Renal pelvis (tissue), 1 donor: ENCODE measurements at regions not wholly inside any gene's neighbourhood (a gene's known extent, or its start where the extent isn't known, plus 50 kb on each side); places are given as distances from the start of the nearest gene placed in this dataset.

ENCODE experiments used
- DNase-seq: peaks from one replicate; pipeline ENCODE4 v3.0.0-alpha.2; 2013

GRCh38 chr12:98352218-98352811 lies 163.1 kb upstream of the TMPO start:
- DNase-seq: no peak

DNA sequence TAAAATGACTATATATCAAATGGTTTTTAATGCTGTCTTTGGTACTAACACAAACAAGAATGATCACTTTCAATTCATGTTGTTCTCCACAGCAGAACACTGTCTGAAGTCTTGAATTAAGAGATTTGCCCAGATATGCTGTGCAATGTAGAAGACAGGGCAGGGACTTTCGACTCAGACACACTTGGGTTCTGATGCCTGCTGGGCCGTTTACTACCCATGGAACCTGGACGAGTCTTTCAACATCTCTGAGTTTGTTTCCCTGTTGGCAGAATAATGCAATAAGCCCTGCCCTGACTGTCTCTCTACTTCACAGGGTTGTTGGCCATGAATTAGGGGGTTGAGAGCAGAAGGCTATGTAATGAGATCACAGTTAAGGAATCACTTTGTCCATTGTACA lies 162.6 kb upstream of the TMPO start:
- DNase-seq: no peak

DNA sequence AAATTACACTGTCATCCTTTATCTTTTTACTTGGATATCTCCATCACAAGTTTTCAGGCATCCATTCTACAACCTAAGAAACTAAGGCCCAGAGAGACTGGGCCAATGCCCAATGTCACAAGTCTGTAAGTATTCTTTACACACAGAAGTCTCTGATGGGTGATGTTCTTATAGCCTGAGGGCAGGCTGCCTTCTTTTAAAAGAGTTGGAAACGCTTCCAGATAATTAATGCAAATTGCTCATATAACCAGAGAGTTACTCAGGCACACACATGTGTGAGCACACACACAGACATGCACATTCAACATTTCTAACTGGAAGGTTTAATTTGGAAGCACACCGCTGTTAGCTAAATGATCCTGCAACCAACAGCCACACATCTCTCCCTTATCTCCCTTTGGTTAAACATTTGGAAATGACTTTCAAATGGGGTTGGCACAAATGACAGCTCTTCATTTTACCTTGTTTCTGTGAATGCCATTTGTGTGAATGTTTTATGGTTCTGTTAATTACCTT lies 160.8 kb upstream of the TMPO start:
- no peak for DNase-seq

DNA sequence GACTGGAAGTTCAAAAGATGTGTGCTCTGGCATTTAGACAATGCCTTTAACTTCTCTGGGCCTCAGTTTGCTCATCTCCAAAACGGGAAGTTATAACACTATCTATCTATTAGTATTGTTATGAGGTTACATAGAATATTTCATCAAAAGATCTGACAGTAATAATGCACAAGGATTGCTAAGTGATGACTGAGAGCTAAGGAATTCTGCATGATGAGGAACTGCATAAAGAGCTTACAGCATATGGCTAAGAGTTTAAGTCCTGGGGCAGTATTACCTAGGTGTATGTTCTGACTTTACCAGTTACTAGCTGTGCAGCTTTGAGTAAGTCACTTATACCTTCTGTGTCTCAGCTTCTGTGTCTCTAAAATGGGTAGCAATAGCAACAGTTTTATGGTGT lies 160.1 kb upstream of the TMPO start:
- no peak for DNase-seq

DNA sequence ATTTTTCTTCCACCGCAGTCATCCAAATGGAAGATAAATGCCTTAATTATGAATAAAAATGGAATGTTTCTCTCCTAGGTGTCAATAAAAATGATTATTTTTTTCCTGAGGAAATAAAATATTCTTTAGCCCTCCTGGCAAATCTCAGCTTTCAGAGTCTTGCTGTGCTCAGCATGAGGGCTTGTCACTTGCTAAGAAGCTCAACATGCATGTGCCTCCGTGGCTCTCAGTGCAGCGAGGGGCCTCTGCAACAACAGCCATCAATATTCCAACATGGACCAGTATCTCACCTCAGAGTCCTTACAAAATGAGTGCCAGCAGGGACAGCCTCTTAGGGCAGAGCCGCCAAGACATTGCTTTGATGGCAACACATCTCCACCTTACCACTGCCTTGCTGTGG lies 159.5 kb upstream of the TMPO start:
- DNase-seq: no peak

GRCh38 chr12:98358144-98358543 lies 157.2 kb upstream of the TMPO start:
- no peak for DNase-seq

GRCh38 chr12:98359856-98360255 lies 155.5 kb upstream of the TMPO start:
- DNase-seq: no peak

GRCh38 chr12:98360401-98360800 lies 155.0 kb upstream of the TMPO start:
- DNase-seq: no peak

DNA sequence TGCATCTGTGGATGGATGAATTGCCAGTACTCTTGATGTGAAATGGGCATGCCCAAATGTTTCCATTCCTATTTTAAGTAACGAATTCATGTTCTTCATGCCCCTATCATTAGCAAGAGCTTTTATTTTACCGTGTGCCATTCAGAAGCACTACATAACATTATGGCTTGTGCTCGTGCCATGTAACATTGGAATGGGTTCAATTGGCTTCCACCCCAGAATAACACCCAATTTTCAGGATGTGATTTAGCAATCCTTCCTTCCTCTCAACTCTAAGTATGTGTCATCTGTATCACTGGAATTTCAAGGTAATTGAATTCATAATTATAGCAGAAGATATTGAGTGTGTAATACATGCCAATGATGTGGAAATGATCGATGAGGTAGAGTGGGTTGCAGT lies 145.8 kb upstream of the TMPO start:
- DNase-seq: no peak

- no peak for DNase-seq
Observed at GRCh38 chr12:98370976-98371375, 144.4 kb upstream of the TMPO start.

DNA sequence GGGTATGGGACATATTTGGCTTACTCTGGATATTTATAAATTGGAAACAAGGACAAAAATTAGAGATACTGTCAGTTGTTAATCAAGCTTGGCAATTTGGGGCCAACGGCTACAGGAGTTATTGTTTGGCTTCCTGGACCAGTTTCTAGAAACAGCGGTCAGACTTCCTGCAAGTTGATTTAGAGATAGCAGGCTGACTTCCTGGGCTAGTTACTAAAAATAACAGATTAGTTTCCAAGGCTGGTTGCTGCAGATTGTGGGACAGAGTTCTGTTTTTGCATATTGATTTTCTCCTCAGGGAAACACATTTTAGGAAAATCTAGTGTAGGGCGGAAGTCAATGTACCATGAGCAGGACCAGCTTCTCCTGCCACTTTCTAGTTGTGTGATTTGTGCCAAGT lies 144.0 kb upstream of the TMPO start:
- no peak for DNase-seq

DNA sequence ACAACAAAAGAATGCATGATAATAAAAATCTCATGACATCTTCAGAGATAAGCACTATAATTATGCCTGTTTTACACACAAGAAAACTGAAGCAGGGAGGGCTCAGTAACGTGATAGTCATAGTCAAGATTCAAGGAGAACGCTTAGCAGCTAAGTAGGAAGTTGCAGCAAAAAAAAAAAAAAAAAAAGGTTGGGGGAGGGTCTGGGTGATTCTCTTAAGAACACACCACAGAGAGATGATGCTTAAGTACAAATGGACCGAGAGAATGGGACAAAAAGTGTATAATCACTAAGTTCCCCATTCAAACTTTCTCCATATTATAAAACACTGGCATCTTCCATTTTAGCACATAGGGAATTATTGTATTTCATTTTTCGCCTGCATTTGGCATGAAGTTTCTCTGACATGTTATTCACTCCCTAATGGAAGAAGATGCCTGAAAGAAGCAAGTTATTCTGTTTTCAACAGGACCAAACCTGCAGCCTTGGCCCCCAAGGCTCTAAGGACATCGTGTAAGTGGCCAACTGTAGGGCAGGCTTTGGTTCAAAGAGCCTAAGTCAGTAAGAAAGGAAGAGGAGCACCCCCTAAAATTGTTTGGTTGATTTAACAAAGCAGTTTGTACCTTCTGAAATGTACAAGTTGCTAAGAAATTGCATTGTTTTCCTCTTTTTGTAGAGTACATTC lies 142.9 kb upstream of the TMPO start:
- no peak for DNase-seq

GRCh38 chr12:98373025-98373554 lies 142.3 kb upstream of the TMPO start:
- DNase-seq: peak; percentile 61

- no peak for DNase-seq
Observed at GRCh38 chr12:98374007-98374406, 141.4 kb upstream of the TMPO start.

DNA sequence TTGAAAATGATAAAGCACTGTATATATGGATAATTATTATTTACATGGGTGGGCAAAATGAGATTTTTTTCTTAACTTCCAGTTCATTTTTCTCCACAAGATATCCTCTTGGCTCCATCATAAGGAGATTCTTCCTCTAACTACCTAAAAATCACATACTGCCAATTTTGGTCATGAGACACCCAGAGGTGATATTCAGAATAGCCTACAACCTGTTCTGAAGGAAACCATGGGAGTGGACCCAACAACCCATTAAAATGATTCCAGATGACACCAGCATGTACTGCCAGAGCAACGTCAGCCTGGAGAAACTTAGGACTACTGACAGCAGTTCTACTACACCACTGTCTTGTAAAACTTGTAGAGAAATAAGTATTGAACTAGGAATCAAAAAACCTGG lies 136.3 kb upstream of the TMPO start:
- no peak for DNase-seq

GRCh38 chr12:98385641-98386040 lies 129.7 kb upstream of the TMPO start:
- DNase-seq: no peak

- no peak for DNase-seq
Observed at GRCh38 chr12:98387444-98387843, 127.9 kb upstream of the TMPO start.

DNA sequence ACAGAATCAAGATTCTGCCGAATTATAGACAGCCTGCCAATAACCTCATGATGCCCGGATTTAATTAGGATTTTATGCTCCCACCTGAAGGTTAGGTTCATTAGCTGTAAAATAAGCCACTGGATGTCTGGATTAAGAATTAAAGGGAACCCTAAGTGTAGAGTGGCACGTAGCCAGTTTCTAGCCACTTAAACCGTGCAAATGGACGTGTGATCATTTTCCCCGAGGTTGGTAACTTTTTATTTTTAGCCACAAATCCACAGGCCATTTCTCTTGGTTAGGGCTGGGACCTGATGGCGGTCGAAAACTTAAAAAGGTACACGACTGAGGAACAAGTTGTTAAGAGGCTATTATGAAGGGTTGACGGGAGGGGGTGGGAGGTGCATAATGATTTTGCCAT lies 127.3 kb upstream of the TMPO start:
- DNase-seq: no peak

DNA sequence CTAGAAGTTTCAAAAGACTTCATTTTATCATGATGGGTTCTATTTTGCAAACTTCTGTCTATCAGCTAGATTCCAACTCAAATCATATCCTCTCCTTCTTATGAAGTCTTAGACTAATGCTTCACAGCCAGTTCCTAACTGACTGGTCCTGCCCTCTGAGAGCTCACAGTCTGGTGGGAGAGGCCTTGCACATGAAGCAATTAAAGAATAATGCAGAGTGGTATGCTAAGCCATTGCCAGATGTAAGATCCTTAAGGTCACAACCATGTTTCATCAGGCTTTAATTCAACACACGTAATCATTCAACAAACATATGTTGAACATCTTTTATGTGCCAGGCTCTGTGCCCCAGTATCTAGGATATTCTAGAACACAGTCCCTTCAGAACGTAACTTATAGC lies 125.8 kb upstream of the TMPO start:
- no peak for DNase-seq

- DNase-seq: peak; percentile 76
Observed at GRCh38 chr12:98397323-98398105, 117.9 kb upstream of the TMPO start.

- no peak for DNase-seq
Observed at GRCh38 chr12:98399532-98399931, 115.9 kb upstream of the TMPO start.

- no peak for DNase-seq
Observed at GRCh38 chr12:98401427-98401826, 114.0 kb upstream of the TMPO start.

DNA sequence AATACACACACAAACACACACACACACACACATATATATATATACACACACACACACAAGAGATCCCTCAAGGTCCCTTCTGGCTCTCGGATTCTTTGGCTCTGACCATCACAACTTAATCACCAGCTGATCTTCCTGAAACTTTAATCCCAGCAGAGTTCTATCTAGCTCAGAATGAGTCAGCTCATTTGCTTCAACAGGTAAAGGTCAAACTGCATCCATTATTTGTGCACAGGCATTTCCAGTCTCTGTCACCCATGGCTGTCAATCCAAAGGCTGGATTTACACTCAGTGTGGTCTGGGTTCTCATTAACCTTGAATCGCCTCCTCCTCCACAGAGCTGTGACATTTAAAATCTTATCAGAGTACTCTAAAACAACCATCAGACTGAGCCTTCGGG lies 113.3 kb upstream of the TMPO start:
- no peak for DNase-seq
